G401.6 (cell line): ENCODE measurements at regions not wholly inside any gene's neighbourhood (a gene's known extent, or its start where the extent isn't known, plus 50 kb on each side); places are given as distances from the start of the nearest gene placed in this dataset.
"Not testable (repeated sequence)": the region's sequence is repeated elsewhere in the genome, so short reads cannot be mapped to it uniquely, and the experiment has no call there.

Source experiments
- FAIRE-seq: peaks from 2 replicates; lab custom pipeline; 2012; peaks lifted over from hg19 to GRCh38; lab: Jason Lieb, UNC

DNA sequence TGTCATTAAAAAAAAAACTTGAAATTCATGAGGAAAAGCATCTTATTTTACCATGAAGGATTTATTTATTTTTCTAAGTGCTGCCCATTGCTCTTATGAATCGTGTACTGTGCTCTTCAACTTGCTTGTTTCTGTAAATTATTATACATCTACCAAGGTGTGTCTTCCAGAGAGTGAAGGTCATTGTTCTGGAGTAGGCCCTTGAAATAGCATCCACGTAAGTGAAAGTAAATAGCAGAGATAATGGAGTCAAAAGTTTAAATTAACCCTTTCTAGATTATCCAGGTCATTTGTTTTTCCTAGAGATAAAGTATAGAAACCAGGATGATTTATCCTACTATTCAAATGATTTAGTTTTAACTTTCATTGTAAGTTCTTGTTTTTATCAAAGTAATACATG, 473.1 kb downstream of the DIRAS2 start:
- no peak for FAIRE-seq

DNA sequence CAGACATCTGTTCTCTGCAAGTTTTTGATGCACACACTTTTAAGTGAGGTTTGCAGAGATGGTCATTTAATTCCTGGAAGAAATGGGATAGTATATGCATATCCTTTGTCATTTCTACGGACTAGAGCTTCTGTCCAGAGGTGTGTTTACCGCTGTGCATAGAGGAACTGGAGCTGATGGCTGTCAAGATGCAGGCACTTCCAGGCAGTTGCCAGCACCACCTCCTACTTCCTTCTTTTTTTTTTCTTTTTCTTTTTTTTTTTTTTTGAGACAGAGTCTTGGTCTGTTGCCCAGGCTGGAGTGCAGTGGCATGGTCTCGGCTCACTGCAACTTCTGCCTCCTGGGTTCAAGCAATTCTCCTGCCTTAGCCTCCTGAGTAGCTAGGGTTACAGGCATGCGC, 468.7 kb downstream of the DIRAS2 start:
- FAIRE-seq: not testable (repeated sequence)

- FAIRE-seq: not testable (repeated sequence)
These were observed 468.3 kb downstream of the DIRAS2 start for GRCh38 chr9:90174346-90174745.

- no peak for FAIRE-seq
These were observed 467.4 kb downstream of the DIRAS2 start for GRCh38 chr9:90175257-90175656.

DNA sequence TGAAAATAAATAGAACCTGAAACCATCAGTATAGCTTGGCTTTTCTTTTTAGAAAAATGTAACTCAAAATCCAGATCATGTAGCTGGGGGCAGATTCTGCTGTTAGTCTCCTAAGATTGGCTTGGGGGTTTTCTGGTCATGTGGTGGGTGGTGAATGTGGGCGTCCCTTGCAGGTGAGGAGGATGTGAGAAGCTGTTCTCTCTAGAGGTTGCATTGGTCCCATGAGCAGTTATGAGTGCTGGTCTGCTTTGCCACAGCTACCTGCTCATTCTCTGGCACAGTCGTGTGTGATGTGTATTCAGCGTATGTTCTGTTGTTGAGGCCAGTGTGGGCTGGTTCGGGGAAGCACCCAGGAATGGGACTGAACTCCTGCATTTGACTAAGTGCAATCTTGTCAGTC, 466.8 kb downstream of the DIRAS2 start:
- no peak for FAIRE-seq

- no peak for FAIRE-seq
These were observed 465.7 kb downstream of the DIRAS2 start for GRCh38 chr9:90176901-90177300.

GRCh38 chr9:90180381-90180780, 462.2 kb downstream of the DIRAS2 start:
- FAIRE-seq: no peak

DNA sequence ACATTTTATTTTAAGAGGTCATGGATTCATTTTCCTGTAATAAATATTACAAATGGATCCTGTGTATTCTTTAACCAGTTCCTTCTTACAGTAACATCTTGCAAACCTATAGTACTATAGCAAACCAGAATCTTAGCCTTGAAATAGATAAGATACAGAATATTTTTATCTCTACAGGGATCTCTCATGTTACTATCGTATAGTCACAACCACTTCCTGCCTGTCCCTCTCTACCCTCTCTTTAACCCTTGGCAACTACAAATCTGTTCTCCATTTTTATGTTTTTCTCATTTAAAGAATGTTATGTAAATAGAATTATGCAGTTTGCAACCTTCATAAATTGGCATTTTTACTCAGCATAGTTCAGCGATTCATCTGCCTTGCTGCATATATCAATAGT, 454.0 kb downstream of the DIRAS2 start:
- FAIRE-seq: no peak

DNA sequence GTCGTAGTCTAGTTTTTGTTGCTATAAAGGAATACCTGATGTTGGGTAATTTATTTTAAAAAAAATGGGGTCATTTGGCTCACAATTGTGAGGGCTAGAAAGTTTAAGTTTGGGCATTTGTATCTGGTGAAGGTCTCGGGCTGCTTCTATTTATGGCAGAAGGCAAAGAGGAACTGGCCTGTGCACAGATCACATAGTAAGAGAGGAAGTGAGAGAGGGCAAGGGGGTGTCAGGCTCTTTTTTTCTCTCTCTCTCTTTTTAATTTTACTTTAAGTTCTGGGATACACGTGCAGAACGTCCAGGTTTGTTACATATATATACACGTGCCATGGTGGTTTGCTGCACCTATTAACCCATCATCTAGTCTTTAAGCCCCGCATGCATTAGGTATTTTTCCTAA, 453.3 kb downstream of the DIRAS2 start:
- no peak for FAIRE-seq

- not testable (repeated sequence) for FAIRE-seq
These were observed 450.2 kb downstream of the DIRAS2 start for GRCh38 chr9:90192465-90192864.

DNA sequence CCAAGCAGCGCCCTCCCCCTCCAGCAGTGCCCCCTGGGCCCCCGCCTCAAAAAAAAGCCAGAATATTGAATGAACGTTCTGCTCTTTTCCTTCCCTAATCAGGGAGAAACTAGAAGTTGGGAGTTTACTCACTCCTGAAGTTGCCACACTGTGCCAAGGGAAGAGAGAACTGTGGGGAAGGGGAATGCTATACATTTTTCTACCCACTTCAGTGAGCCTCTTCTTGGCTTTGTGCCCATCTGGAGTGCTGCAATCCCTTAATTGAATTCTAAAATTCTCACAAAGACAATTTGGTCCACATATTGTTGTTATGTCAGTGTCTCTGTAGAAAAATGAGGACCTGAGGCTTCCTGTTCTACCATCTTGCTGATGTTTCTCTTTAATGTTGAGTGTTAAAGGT, 443.7 kb downstream of the DIRAS2 start:
- no peak for FAIRE-seq

- no peak for FAIRE-seq
These were observed 440.9 kb downstream of the DIRAS2 start for GRCh38 chr9:90201766-90202165.

- FAIRE-seq: no peak
These were observed 438.3 kb downstream of the DIRAS2 start for GRCh38 chr9:90204128-90204831.

- FAIRE-seq: not testable (repeated sequence)
These were observed 429.6 kb downstream of the DIRAS2 start for GRCh38 chr9:90213045-90213444.

DNA sequence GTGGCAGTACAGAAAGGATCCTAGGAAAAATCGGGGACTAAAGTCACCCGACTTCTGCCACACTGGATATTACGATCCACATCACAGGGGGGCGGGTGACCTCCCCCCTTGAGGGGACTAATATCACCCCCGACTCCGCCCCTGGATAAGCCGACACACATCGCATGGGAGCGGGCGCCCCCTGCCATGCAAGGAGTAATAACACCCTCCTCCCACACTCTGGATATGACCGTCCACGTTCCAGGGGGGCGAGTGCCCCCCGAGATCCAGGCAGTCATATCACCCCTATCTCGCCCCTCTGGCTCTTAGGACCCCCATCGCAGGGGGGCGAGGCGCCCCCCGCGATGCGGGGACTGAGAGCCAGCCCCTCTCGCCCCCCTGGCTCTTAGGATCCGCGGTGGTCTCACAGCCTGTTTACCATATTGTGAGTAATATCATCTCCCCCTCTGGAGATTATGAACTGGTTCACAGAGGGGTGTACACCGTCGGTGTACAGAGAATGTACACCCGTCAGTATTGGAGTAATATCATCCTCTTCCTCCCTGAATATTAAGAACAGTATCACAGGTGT, 423.0 kb downstream of the DIRAS2 start:
- no peak for FAIRE-seq

GRCh38 chr9:90221899-90222298, 420.7 kb downstream of the DIRAS2 start:
- FAIRE-seq: not testable (repeated sequence)

GRCh38 chr9:90226839-90227338, 415.7 kb downstream of the DIRAS2 start:
- FAIRE-seq: not testable (repeated sequence)

GRCh38 chr9:90233081-90233480, 409.5 kb downstream of the DIRAS2 start:
- not testable (repeated sequence) for FAIRE-seq

DNA sequence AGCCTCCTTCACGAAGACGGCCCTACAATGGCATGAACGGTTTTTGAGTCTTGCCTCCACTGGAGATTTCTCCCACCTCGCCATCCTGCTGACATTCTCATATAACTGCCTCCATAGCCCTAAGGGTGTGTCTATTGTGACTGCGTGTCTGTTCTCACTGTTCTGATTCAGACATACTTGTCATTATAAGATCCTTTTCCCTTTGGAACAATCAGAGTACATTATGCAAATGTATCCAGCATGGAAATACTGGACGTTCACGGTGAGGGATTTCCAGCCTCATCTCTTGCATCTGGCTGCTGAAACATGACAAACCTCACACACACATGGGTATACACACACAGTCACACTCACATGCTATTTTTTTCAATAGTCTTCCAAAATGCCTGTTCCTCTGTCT, 402.1 kb downstream of the DIRAS2 start:
- FAIRE-seq: no peak

DNA sequence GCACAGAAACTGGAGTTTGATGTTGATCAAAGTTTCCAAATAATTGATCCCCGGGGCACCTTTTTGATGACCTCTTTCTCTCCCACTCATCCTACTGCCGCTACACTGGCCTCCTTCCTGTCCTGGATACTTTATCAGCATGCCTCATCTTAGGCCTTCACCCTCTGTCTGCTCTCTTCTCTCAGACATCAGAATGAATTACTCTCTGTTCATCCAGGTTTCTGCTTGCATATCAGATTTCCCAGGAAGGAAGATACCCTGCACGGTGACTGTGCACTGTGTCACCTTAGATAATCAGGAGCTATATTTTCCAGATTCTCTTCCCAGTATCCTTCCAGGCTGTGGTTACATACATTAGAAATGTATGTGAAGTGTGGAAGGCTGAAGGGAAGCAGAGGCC, 397.0 kb downstream of the DIRAS2 start:
- no peak for FAIRE-seq

- no peak for FAIRE-seq
These were observed 393.5 kb downstream of the DIRAS2 start for GRCh38 chr9:90249094-90249493.

GRCh38 chr9:90251316-90251715, 391.3 kb downstream of the DIRAS2 start:
- no peak for FAIRE-seq

GRCh38 chr9:90256345-90256744, 386.3 kb downstream of the DIRAS2 start:
- no peak for FAIRE-seq
